ENCODE measurements at regions not wholly inside any gene's neighbourhood (a gene's known extent, or its start where the extent isn't known, plus 50 kb on each side); places are given as distances from the start of the nearest gene placed in this dataset.

GRCh38 chr18:37956020-37956419 lies 390.4 kb upstream of the CELF4 start:
- TF ChIP-seq TARDBP (IDR thresholded peaks at IDR 0.05) (no peak), CTBP1 (IDR thresholded peaks at IDR 0.05; ENCODE audit: borderline replicate concordance) (no peak), FOXM1 (IDR thresholded peaks at IDR 0.05; ENCODE audit: borderline replicate concordance) (no peak), SP1 (IDR thresholded peaks at IDR 0.05) (no peak), BHLHE40 (IDR thresholded peaks at IDR 0.05; ENCODE audit: borderline replicate concordance) (no peak), FOXK2 (IDR thresholded peaks at IDR 0.05) (no peak), ZNF384 (IDR thresholded peaks at IDR 0.05) (no peak), ARNT (IDR thresholded peaks at IDR 0.05) (no peak), ELF4 (IDR thresholded peaks at IDR 0.05) (no peak), FOXA1 (IDR thresholded peaks at IDR 0.05) (no peak), HDGF (IDR thresholded peaks at IDR 0.05; ENCODE audit: borderline replicate concordance) (no peak), SUZ12 (IDR thresholded peaks at IDR 0.05) (no peak)
- CTCF ChIA-PET: no interaction called here
- DNase-seq (ENCODE audit: extremely low spot score): no peak
- POLR2A ChIA-PET: no interaction called here

GRCh38 chr18:37955201-37955600 lies 389.6 kb upstream of the CELF4 start:
- DNase-seq (ENCODE audit: extremely low spot score): no peak
- POLR2A ChIA-PET: no interaction called here
- TF ChIP-seq SUZ12 (IDR thresholded peaks at IDR 0.05): no peak
- TF ChIP-seq LEF1 (IDR thresholded peaks at IDR 0.05; ENCODE audit: borderline replicate concordance): no peak
- no peak for TF ChIP-seq ELF4 (IDR thresholded peaks at IDR 0.05)
- TF ChIP-seq ZNF384 (IDR thresholded peaks at IDR 0.05): no peak
- no peak for TF ChIP-seq PKNOX1 (IDR thresholded peaks at IDR 0.05)
- TF ChIP-seq HDGF (IDR thresholded peaks at IDR 0.05; ENCODE audit: borderline replicate concordance): no peak
- no peak for TF ChIP-seq BHLHE40 (IDR thresholded peaks at IDR 0.05; ENCODE audit: borderline replicate concordance)
- TF ChIP-seq NFRKB (IDR thresholded peaks at IDR 0.05): no peak
- CTCF ChIA-PET: no interaction called here

- TF ChIP-seq ARNT (IDR thresholded peaks at IDR 0.05) (no peak), FOXM1 (IDR thresholded peaks at IDR 0.05; ENCODE audit: borderline replicate concordance) (no peak), HDGF (IDR thresholded peaks at IDR 0.05; ENCODE audit: borderline replicate concordance) (no peak), LEF1 (IDR thresholded peaks at IDR 0.05; ENCODE audit: borderline replicate concordance) (no peak), ELF4 (IDR thresholded peaks at IDR 0.05) (no peak), TARDBP (IDR thresholded peaks at IDR 0.05) (no peak), CTBP1 (IDR thresholded peaks at IDR 0.05; ENCODE audit: borderline replicate concordance) (no peak), PKNOX1 (IDR thresholded peaks at IDR 0.05) (no peak), FOXA1 (IDR thresholded peaks at IDR 0.05) (no peak), NFRKB (IDR thresholded peaks at IDR 0.05) (no peak), BHLHE40 (IDR thresholded peaks at IDR 0.05; ENCODE audit: borderline replicate concordance) (no peak), L3MBTL2 (conservative IDR thresholded peaks at IDR 0.05) (no peak), SUZ12 (IDR thresholded peaks at IDR 0.05) (no peak), FOXK2 (IDR thresholded peaks at IDR 0.05) (no peak), SP1 (IDR thresholded peaks at IDR 0.05) (no peak), ZNF384 (IDR thresholded peaks at IDR 0.05) (no peak)
- CTCF ChIA-PET: interaction anchor here (0.6 kb wide), 1 partner anchor 617 kb away, joined by 7 read pairs; no protein-coding TSS in a partner anchor
- no peak for DNase-seq (ENCODE audit: extremely low spot score)
- POLR2A ChIA-PET: no interaction called here
Observed at GRCh38 chr18:37953876-37954275, 388.3 kb upstream of the CELF4 start.

- ChIA-PET POLR2A (no interaction called here), CTCF (no interaction called here)
- TF ChIP-seq NFRKB (IDR thresholded peaks at IDR 0.05) (no peak), PKNOX1 (IDR thresholded peaks at IDR 0.05) (no peak), HDGF (IDR thresholded peaks at IDR 0.05; ENCODE audit: borderline replicate concordance) (no peak), BHLHE40 (IDR thresholded peaks at IDR 0.05; ENCODE audit: borderline replicate concordance) (no peak), TARDBP (IDR thresholded peaks at IDR 0.05) (no peak), ZNF384 (IDR thresholded peaks at IDR 0.05) (no peak), SP1 (IDR thresholded peaks at IDR 0.05) (no peak), LEF1 (IDR thresholded peaks at IDR 0.05; ENCODE audit: borderline replicate concordance) (no peak), FOXM1 (IDR thresholded peaks at IDR 0.05; ENCODE audit: borderline replicate concordance) (no peak), FOXA1 (IDR thresholded peaks at IDR 0.05) (no peak), ELF4 (IDR thresholded peaks at IDR 0.05) (no peak), FOXK2 (IDR thresholded peaks at IDR 0.05) (no peak), ARNT (IDR thresholded peaks at IDR 0.05) (no peak), SUZ12 (IDR thresholded peaks at IDR 0.05) (no peak), L3MBTL2 (conservative IDR thresholded peaks at IDR 0.05) (no peak)
- no peak for DNase-seq (ENCODE audit: extremely low spot score)
Observed at GRCh38 chr18:37948471-37948870, 382.9 kb upstream of the CELF4 start.

- POLR2A ChIA-PET: no interaction called here
- no peak for DNase-seq (ENCODE audit: extremely low spot score)
- TF ChIP-seq TARDBP (IDR thresholded peaks at IDR 0.05) (no peak), NFRKB (IDR thresholded peaks at IDR 0.05) (no peak), SUZ12 (IDR thresholded peaks at IDR 0.05) (no peak), BHLHE40 (IDR thresholded peaks at IDR 0.05; ENCODE audit: borderline replicate concordance) (no peak), ELF4 (IDR thresholded peaks at IDR 0.05) (no peak), ZNF384 (IDR thresholded peaks at IDR 0.05) (no peak), L3MBTL2 (conservative IDR thresholded peaks at IDR 0.05) (no peak)
- CTCF ChIA-PET: no interaction called here
Observed at GRCh38 chr18:37946324-37946723, 380.7 kb upstream of the CELF4 start.

GRCh38 chr18:37944700-37945270 lies 379.2 kb upstream of the CELF4 start:
- POLR2A ChIA-PET: no interaction called here
- CTCF ChIA-PET: no interaction called here

More at GRCh38 chr18:37944700-37945270, 379.2 kb upstream of the CELF4 start:
- no peak for DNase-seq (ENCODE audit: extremely low spot score)
- TF ChIP-seq ZNF384 (IDR thresholded peaks at IDR 0.05) (no peak), ARNT (IDR thresholded peaks at IDR 0.05) (no peak), NFRKB (IDR thresholded peaks at IDR 0.05) (no peak), FOXK2 (IDR thresholded peaks at IDR 0.05) (no peak), PKNOX1 (IDR thresholded peaks at IDR 0.05) (no peak), FOXM1 (IDR thresholded peaks at IDR 0.05; ENCODE audit: borderline replicate concordance) (no peak), BHLHE40 (IDR thresholded peaks at IDR 0.05; ENCODE audit: borderline replicate concordance) (no peak), SP1 (IDR thresholded peaks at IDR 0.05) (no peak), FOXA1 (IDR thresholded peaks at IDR 0.05) (no peak), LEF1 (IDR thresholded peaks at IDR 0.05; ENCODE audit: borderline replicate concordance) (no peak), CTBP1 (IDR thresholded peaks at IDR 0.05; ENCODE audit: borderline replicate concordance) (no peak), SUZ12 (IDR thresholded peaks at IDR 0.05) (no peak), TARDBP (IDR thresholded peaks at IDR 0.05) (no peak), L3MBTL2 (conservative IDR thresholded peaks at IDR 0.05) (no peak), HDGF (IDR thresholded peaks at IDR 0.05; ENCODE audit: borderline replicate concordance) (no peak), ELF4 (IDR thresholded peaks at IDR 0.05) (no peak)

Data from HEK293T (cell line).